Motor neuron (in vitro differentiated cells): ENCODE measurements at regions not wholly inside any gene's neighbourhood (a gene's known extent, or its start where the extent isn't known, plus 50 kb on each side); places are given as distances from the start of the nearest gene placed in this dataset.
A peak's percentile ranks its signal among the peaks of the same experiment; 100 is the strongest.
"Not testable (repeated sequence)": the region's sequence is repeated elsewhere in the genome, so short reads cannot be mapped to it uniquely, and the experiment has no call there.

Source experiments
- ATAC-seq, 8 experiments: fragments of 200-7000 bp; cut with Tn5 transposase; replicated peaks in 6 of 8; 2 replicates each; pipeline ENCODE4 v1.8.0; 2021; ENCODE audit warnings: mild to moderate bottlenecking in 8 of 8, moderate library complexity in 8 of 8
- H3K27ac ChIP-seq, 2 donors: fragments of 250-450 bp; sonication (Bioruptor Pico); 2 replicates each; pipeline ENCODE4 v1.9.0; 2021; ENCODE audit warnings: antibody characterized with exemption in 2 of 2, mild to moderate bottlenecking in 2 of 2, moderate library complexity in 1 of 2
- H3K4me1 ChIP-seq, 2 donors: fragments of 250-450 bp; sonication (Bioruptor Pico); replicated peaks in 1 of 2; 2 replicates each; pipeline ENCODE4 v1.6.1; 2021; ENCODE audit warnings: antibody characterized with exemption in 2 of 2, mild to moderate bottlenecking in 2 of 2, moderate library complexity in 1 of 2
- H3K4me3 ChIP-seq, 5 donors: fragments of 250-450 bp; sonication (Bioruptor Pico); 2 replicates each; pipeline ENCODE4 v1.9.0; 2021; ENCODE audit warnings: antibody characterized with exemption in 5 of 5, mild to moderate bottlenecking in 5 of 5, moderate library complexity in 4 of 5
- WGBS, 10 experiments: fragments of 450-650 bp; shearing (Covaris generic); methylation state at CpG; one replicate each; pipeline ENCODE4 v1.0.0; 2022; 5-methylcytosine and 5-hydroxymethylcytosine counted together
- in situ Hi-C, 9 experiments: fragments of 400-800 bp; cut with MboI; loops; one replicate each; pipeline ENCODE4 v1.15.0; 2021; ENCODE audit warnings: low sequenced_read_pairs in 9 of 9, low pct_unique_long_range_greater_than_20kb in 2 of 9; ENCODE audit not compliant: unreplicated experiment in 9 of 9

DNA sequence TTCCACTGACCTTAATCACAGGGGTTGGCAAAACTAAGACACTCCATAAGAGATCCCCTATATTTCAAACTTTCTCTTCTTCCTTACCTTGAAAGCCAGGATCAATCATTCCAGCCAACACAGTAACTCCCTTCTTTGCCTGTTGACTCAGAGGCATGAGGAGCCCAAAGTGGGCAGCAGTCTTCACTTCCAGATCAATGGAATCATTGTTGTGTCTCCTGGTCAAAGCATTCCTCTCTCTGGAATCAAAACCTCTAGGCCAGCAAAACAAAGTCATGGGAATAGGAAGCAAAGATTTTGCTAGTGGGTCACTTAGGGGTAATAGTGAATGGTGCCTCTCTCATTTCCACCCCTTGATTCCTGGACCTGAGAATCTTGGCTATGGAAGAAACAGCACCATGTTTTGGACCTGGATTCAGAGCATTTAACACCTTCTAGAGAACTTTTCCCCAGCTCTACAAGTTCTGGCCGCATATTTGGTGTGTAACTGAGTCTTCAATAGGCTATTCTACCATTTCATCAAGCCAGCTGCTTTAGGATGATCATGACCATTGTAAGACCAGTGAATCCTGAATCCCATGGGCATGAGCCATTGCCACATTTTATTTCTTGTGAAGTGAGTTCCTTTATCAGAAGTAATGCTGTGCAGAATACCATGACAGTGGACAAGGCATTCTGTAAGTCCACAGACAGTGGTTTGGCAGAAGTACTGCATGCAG is 65.7 kb upstream of the SERPINE2 start:
- no peak for ATAC-seq
- in situ Hi-C loops = no loop called here
- Histone ChIP-seq H3K27ac (no peak overlapping the region), H3K4me1 (peaks cover 0 to 3% of the 10 kb centered on the region in 2 donors), H3K4me3 (no peak overlapping the region)
- 20 to 67% (median 67%) methylated on average over 1 of the region's 1 CpG; no CpG with 5 or more reads in 7 of the 10 experiments for WGBS, 10 experiments

DNA sequence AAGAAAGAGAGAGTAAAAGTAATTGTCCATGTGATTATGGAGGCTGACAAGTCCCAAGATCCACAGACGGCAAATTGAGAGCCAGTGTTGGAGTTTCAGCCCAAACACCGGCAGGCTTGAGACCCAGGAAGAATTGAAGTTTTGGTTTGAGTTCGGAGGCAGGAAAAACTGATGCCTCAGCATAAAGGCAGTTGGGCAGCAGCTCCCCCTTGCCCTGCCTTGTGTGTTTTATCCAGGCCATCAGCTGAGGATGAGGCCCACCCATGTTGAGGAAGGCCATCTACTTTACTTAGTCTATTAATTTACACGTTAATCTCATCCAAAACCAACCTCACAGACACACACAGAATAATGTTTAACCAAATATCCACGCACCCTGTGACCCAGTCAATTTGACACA is 64.6 kb upstream of the SERPINE2 start:
- in situ Hi-C loops = no loop called here
- WGBS, 10 experiments = 70 to 100% (median 86%) methylated on average over 2 to 5 of the region's 5 CpGs; no CpG with 5 or more reads in 1 of the 10 experiments
- no peak for ATAC-seq
- Histone ChIP-seq H3K4me1 (peaks cover 0 to 3% of the 10 kb centered on the region in 2 donors), H3K4me3 (no peak overlapping the region), H3K27ac (no peak overlapping the region)

DNA sequence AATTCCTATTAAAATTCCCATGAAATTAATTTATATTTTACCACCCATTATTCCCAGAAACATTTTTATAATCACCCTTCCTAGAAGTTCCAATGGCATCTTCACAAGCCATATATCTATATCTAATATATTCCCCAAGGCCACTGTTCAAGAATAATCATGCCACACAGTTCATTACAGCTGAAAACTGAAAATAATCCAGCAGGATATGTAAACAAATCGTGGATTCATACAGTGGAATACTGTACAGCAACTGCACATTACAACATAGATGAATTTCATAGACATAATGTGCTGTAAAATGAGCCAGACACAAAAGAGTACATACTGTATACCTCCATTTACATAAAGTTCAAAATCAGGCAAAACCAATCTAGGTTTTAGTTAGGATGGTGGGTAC is 63.9 kb upstream of the SERPINE2 start:
- ATAC-seq = peak in 1 of 8 experiments; percentile 38
- Histone ChIP-seq H3K27ac (no peak overlapping the region), H3K4me3 (no peak overlapping the region), H3K4me1 (peaks cover 0 to 3% of the 10 kb centered on the region in 2 donors)
- 0 to 90% (median 29%) methylated on average over 1 of the region's 1 CpG; no CpG with 5 or more reads in 3 of the 10 experiments for WGBS, 10 experiments
- in situ Hi-C loops = no loop called here

DNA sequence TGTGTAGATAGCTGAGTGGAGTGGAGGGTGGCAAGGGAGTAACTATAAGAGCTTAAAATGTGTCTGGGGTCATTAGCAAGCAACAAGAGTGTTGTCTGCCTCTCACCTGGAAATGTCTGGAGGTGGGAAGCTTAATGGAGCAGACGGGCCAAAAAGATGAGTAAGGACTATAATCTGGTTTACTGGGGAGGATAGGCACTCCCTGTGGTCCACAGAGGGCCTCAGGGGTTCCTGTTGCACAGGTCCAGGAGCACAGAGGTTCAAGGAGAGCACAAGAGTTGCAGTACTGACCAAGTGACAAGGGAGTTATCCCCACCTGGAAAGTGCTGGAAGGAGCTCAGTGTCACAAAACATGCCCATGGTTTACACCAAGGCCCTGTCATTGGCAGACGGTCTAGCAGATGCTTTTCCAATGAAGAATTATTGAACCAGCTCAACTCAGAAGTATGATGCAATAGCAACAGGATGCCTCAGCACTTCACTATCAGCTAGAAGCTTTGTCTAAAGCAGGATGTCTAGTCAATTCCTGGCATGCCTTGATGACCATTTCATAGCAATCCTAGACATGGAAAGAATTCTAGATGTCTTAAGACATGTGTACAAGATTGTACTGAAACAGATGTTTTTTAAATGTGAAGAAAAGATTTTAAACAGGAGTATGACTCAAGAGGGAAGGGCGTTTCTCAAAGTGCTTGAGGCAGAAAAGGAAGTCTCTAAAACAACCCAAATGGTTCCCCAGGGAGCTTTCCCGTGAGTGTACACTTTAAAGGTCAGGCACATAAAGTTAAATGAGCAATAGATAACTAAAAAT is 62.9 kb upstream of the SERPINE2 start:
- whole genome bisulfite sequencing, 10 experiments = 0 to 65% (median 40%) methylated on average over 1 to 4 of the region's 4 CpGs; no CpG with 5 or more reads in 1 of the 10 experiments
- in situ Hi-C loops = no loop called here
- Histone ChIP-seq H3K27ac (no peak overlapping the region), H3K4me1 (peaks cover 0 to 3% of the 10 kb centered on the region in 2 donors), H3K4me3 (no peak overlapping the region)
- ATAC-seq = peak in 3 of 8 experiments; percentile 31 to 97 (median 95)

DNA sequence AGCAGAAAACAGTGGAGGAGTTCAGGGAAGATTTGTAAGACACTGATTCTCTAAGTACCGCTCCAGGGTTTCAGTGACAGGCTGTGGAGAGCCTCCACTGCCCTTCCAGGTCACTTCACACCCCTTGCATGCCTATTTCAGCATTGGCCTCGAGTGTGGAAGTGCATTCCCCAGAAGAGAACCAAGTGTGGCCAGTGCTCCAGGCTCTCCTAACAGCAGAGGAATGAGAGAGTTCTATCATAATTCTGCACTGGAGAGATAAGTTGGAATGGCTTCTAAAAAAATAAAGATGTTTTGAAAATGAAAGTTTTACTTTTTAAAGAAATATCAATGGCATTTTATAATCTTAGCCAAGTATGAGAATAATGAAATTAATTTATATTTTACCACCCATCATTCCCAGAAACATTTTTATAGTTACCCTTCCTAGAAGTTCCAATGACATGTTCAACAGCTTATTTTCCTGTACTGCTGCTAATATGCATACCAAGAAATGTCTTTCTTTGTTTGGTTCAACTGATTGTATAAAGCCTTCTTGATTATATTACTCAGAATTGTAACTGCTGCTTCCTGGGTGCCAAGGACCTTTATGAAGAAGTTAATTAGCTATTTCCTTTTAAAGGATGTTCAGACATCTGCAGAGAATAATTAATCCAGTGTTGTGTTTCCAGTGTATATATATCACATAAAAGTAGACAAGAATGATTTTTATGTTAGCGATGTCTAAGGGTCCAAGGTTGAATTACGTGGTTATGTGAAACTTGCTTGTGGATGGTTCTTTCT is 61.0 kb upstream of the SERPINE2 start:
- no peak for ATAC-seq
- Histone ChIP-seq H3K4me3 (no peak overlapping the region), H3K27ac (no peak overlapping the region), H3K4me1 (peaks cover 0 to 3% of the 10 kb centered on the region in 2 donors)
- 52 to 90% (median 69%) methylated on average over 2 to 4 of the region's 4 CpGs; no CpG with 5 or more reads in 2 of the 10 experiments for WGBS, 10 experiments
- in situ Hi-C loops = no loop called here

DNA sequence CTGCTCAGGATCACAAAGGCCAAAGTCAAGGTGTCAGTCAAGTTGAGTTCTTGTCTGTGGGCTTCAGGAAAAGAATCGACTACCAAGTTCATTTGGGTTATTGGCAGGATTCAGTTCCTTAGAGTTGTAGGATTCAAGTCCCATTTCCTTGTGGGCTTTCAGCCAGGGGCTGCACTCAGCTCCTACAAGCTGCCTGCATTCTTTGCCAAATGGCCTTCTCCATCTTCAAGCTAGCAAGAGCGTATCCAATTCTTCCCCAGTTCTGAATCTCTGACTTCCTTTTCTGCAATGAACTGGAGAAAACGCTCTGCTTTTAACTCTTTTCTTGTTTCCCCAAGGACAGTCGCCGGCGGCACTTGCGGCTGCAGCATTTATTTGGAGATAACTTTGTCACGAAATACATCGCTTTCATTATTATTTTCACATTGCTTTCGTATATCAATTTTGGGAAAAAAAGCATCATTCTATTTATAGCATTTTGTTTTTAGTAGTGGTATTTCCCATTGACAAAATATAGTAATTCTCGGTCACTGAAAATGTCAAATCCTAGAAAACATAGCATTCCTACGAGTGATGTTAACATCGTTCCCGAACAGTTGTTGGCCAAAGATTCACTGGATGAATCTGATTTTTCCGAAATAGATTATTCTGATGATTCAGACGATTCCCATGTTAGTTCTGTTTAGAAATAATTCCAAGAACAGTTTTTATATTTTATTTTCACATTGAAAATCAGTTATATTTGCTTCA is 59.6 kb upstream of the SERPINE2 start:
- Histone ChIP-seq H3K4me1 (peaks cover 0 to 3% of the 10 kb centered on the region in 2 donors), H3K27ac (no peak overlapping the region), H3K4me3 (no peak overlapping the region)
- no peak for ATAC-seq
- in situ Hi-C loops = no loop called here
- WGBS, 10 experiments = 78 to 92% (median 86%) methylated on average over 8 to 16 of the region's 16 CpGs

DNA sequence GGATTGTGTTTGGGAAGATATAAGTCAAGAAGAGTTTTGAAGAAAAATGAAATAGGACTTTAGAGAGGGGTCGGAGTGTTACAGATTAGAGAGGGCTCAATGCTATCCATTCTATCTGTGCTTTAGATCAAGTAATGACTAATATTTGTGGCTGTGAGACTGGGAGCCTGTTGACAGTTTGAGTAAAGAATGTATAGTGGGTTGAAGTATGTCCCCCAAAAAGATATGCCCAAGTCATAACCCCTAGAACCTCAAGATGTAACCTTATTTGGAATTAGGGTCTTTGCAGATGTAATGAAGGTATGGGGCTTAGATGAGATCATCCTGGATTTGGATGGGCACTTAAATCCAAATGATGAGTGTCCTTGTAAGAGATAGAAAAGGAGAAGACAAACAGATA is 55.3 kb upstream of the SERPINE2 start:
- Histone ChIP-seq H3K4me3 (no peak overlapping the region), H3K27ac (no peak overlapping the region), H3K4me1 (no peaks in the 10 kb centered on the region)
- ATAC-seq = no peak
- 63 to 100% (median 85%) methylated on average over 1 of the region's 1 CpG; no CpG with 5 or more reads in 6 of the 10 experiments for WGBS, 10 experiments
- in situ Hi-C loops = no loop called here

DNA sequence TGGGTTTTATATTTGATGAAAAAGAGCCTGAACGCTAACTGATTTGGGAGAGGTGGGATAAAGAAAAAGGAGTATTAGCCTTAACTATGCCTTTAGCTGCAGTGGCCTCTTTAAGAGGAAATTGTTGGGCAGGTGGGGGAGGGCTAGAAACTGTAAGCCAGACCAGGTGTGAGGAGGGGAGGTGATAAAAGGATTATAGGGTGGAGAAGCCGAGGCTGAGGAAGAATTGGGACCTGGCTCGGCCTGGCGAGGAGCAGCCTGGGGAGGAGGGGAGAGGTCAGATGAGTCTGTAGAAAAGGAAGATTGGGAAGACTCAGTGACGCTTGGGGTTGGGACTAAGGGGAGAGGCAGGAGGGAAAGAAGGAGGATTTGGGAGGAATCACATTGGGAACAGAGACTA is 52.6 kb upstream of the SERPINE2 start:
- H3K4me1 ChIP-seq, H3K27ac ChIP-seq, H3K4me3 ChIP-seq, in situ Hi-C loops, ATAC-seq: not testable (repeated sequence)
- 67 to 100% (median 80%) methylated on average over 1 to 5 of the region's 5 CpGs; no CpG with 5 or more reads in 1 of the 10 experiments for WGBS, 10 experiments

DNA sequence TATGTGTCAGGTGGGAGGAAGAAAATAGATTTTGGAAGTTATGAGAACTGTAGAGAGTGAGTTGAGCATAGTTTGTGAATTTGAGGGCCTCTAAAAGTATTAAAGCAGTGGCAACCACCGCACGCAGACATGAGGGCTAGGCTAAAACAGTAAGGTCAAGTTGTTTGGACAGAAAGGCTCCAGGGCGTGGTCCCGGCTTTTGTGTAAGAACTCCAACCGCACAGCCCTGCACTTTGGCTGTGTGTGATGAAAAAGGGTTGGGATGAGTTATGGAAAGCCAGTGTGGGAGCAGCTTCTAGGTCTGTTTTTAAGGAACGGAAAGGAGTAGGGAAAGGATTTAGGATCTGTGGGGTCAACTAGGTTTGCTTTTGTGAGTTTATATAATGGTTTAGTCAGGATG is 50.5 kb upstream of the SERPINE2 start:
- H3K4me3 ChIP-seq, H3K4me1 ChIP-seq, in situ Hi-C loops, H3K27ac ChIP-seq, ATAC-seq: not testable (repeated sequence)
- WGBS, 10 experiments = 87 to 100% (median 100%) methylated on average over 1 to 6 of the region's 6 CpGs; no CpG with 5 or more reads in 2 of the 10 experiments
